ENCODE measurements at regions not wholly inside any gene's neighbourhood (a gene's known extent, or its start where the extent isn't known, plus 50 kb on each side); places are given as distances from the start of the nearest gene placed in this dataset.
"Not testable (repeated sequence)": the region's sequence is repeated elsewhere in the genome, so short reads cannot be mapped to it uniquely, and the experiment has no call there.

- WGBS, 2 donors: 44 to 48% methylated on average over 2 of the region's 2 CpGs
- Histone ChIP-seq H3K27ac (ENCODE audit: low read depth in 2 of 2, low read length in 1 of 2) (no peak overlapping the region), H3K4me1 (ENCODE audit: control insufficient read depth in 2 of 2, insufficient read depth in 2 of 2, low read length in 1 of 2) (no peaks in the 10 kb centered on the region), H3K9me3 (ENCODE audit: control insufficient read depth in 2 of 2, insufficient read depth in 1 of 2, low read depth in 1 of 2, low read length in 1 of 2) (no peaks in the 10 kb centered on the region), H3K36me3 (ENCODE audit: control insufficient read depth in 2 of 2, insufficient read depth in 2 of 2, low read length in 1 of 2) (no peaks in the 10 kb centered on the region), H3K4me3 (ENCODE audit: low read depth in 1 of 2, low read length in 2 of 2) (no peak overlapping the region), H3K27me3 (ENCODE audit: control insufficient read depth in 1 of 2, insufficient read depth in 2 of 2, low read length in 2 of 2) (no peaks in the 10 kb centered on the region)
Measured at GRCh38 chr2:66253066-66253465, 181.9 kb upstream of the MEIS1 start.

DNA sequence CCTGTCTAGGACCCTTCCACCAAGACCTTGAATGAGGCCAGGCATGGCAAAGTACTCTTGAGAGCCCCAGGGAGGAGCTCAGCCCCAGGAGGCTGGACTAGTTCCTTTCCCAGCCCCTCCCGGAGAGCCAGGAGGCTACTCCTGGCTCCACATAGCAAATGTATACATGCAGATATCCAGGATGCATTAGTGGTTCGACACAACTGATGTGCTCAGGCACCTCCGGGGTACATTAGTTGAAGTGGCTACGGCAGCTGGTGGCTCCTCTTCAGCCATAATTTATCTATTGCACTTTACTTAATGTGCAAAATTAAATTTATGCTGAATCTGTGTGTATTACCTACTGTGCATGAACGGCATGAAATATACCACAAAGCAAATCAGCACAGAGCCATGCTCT, 182.8 kb upstream of the MEIS1 start:
- WGBS, 2 donors: 85 to 87% methylated on average over 5 of the region's 5 CpGs
- H3K27me3 ChIP-seq (ENCODE audit: control insufficient read depth in 1 of 2, insufficient read depth in 2 of 2, low read length in 2 of 2): no peaks in the 10 kb centered on the region
- H3K4me3 ChIP-seq (ENCODE audit: low read depth in 1 of 2, low read length in 2 of 2): no peak overlapping the region
- no peaks in the 10 kb centered on the region for H3K36me3 ChIP-seq (ENCODE audit: control insufficient read depth in 2 of 2, insufficient read depth in 2 of 2, low read length in 1 of 2)
- no peaks in the 10 kb centered on the region for H3K4me1 ChIP-seq (ENCODE audit: control insufficient read depth in 2 of 2, insufficient read depth in 2 of 2, low read length in 1 of 2)
- no peak overlapping the region for H3K27ac ChIP-seq (ENCODE audit: low read depth in 2 of 2, low read length in 1 of 2)
- H3K9me3 ChIP-seq (ENCODE audit: control insufficient read depth in 2 of 2, insufficient read depth in 1 of 2, low read depth in 1 of 2, low read length in 1 of 2): no peaks in the 10 kb centered on the region

GRCh38 chr2:66251573-66251972, 183.4 kb upstream of the MEIS1 start:
- Histone ChIP-seq H3K36me3 (ENCODE audit: control insufficient read depth in 2 of 2, insufficient read depth in 2 of 2, low read length in 1 of 2) (no peaks in the 10 kb centered on the region), H3K27me3 (ENCODE audit: control insufficient read depth in 1 of 2, insufficient read depth in 2 of 2, low read length in 2 of 2) (no peaks in the 10 kb centered on the region), H3K9me3 (ENCODE audit: control insufficient read depth in 2 of 2, insufficient read depth in 1 of 2, low read depth in 1 of 2, low read length in 1 of 2) (no peaks in the 10 kb centered on the region), H3K4me3 (ENCODE audit: low read depth in 1 of 2, low read length in 2 of 2) (no peak overlapping the region), H3K4me1 (ENCODE audit: control insufficient read depth in 2 of 2, insufficient read depth in 2 of 2, low read length in 1 of 2) (no peaks in the 10 kb centered on the region), H3K27ac (ENCODE audit: low read depth in 2 of 2, low read length in 1 of 2) (no peak overlapping the region)

- H3K4me1 ChIP-seq (ENCODE audit: control insufficient read depth in 2 of 2, insufficient read depth in 2 of 2, low read length in 1 of 2); H3K9me3 ChIP-seq (ENCODE audit: control insufficient read depth in 2 of 2, insufficient read depth in 1 of 2, low read depth in 1 of 2, low read length in 1 of 2); H3K27me3 ChIP-seq (ENCODE audit: control insufficient read depth in 1 of 2, insufficient read depth in 2 of 2, low read length in 2 of 2); H3K36me3 ChIP-seq (ENCODE audit: control insufficient read depth in 2 of 2, insufficient read depth in 2 of 2, low read length in 1 of 2); H3K4me3 ChIP-seq (ENCODE audit: low read depth in 1 of 2, low read length in 2 of 2); H3K27ac ChIP-seq (ENCODE audit: low read depth in 2 of 2, low read length in 1 of 2): not testable (repeated sequence)
- 75 to 82% methylated on average over 5 of the region's 7 CpGs for WGBS, 2 donors
Measured at GRCh38 chr2:66249089-66249488, 185.8 kb upstream of the MEIS1 start.

DNA sequence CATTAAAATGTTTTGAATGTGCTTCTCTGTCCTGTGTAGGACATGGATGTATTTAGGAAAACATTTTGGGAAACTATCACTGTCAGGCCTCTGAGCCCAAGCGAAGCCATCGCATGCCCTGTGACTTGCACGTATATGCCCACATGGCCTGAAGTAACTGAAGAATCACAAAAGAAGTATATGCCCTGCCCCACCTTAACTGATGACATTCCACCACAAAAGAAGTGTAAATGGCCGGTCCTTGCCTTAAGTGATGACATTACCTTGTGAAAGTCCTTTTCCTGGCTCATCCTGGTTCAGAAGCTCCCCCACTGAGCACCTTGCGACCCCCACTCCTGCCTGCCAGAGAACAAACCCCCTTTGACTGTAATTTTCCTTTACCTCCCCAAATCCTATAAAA, 191.1 kb upstream of the MEIS1 start:
- not testable (repeated sequence) for H3K27ac ChIP-seq (ENCODE audit: low read depth in 2 of 2, low read length in 1 of 2); H3K27me3 ChIP-seq (ENCODE audit: control insufficient read depth in 1 of 2, insufficient read depth in 2 of 2, low read length in 2 of 2); H3K9me3 ChIP-seq (ENCODE audit: control insufficient read depth in 2 of 2, insufficient read depth in 1 of 2, low read depth in 1 of 2, low read length in 1 of 2); H3K4me1 ChIP-seq (ENCODE audit: control insufficient read depth in 2 of 2, insufficient read depth in 2 of 2, low read length in 1 of 2); H3K36me3 ChIP-seq (ENCODE audit: control insufficient read depth in 2 of 2, insufficient read depth in 2 of 2, low read length in 1 of 2); H3K4me3 ChIP-seq (ENCODE audit: low read depth in 1 of 2, low read length in 2 of 2)
- WGBS, 2 donors: 88 to 93% methylated on average over 5 of the region's 5 CpGs

GRCh38 chr2:66242888-66243287, 192.0 kb upstream of the MEIS1 start:
- H3K4me3 ChIP-seq (ENCODE audit: low read depth in 1 of 2, low read length in 2 of 2); H3K27ac ChIP-seq (ENCODE audit: low read depth in 2 of 2, low read length in 1 of 2); H3K4me1 ChIP-seq (ENCODE audit: control insufficient read depth in 2 of 2, insufficient read depth in 2 of 2, low read length in 1 of 2); H3K9me3 ChIP-seq (ENCODE audit: control insufficient read depth in 2 of 2, insufficient read depth in 1 of 2, low read depth in 1 of 2, low read length in 1 of 2); H3K27me3 ChIP-seq (ENCODE audit: control insufficient read depth in 1 of 2, insufficient read depth in 2 of 2, low read length in 2 of 2); H3K36me3 ChIP-seq (ENCODE audit: control insufficient read depth in 2 of 2, insufficient read depth in 2 of 2, low read length in 1 of 2): not testable (repeated sequence)
- WGBS, 2 donors: 46 to 59% methylated on average over 1 of the region's 1 CpG

DNA sequence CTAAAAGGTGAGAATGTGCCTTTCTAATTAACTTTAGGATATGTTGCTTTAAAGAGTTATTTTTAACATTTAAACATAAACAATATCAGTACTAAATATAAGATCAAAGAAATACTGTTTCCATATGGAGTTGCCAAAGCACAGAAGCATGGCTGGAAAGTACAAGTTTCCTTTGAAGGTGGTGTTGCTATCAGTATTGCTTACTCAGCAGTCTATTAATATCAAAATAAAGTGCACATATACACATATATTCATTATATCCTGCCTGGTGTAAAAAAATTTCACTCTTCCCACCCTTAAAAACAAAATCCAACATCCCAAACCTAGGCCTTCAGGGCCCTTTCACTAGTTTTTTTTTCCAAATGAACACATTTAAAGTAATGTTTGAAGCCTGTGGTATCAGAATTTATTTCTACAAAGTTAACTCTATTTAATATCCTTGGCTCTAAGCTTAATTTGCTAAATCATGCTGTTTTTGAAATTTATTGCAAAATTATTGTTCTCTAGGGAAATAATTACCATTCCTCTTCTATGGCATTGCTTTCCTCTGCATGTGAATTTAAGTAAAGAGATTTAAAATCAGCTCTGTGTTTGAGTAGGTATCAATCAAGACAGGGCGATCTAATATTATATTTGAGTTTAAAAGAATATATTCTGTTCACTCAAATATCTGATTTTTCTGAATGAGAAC, 192.7 kb upstream of the MEIS1 start:
- H3K27ac ChIP-seq (ENCODE audit: low read depth in 2 of 2, low read length in 1 of 2): no peak overlapping the region
- H3K4me1 ChIP-seq (ENCODE audit: control insufficient read depth in 2 of 2, insufficient read depth in 2 of 2, low read length in 1 of 2): peaks cover 0 to 2% of the 10 kb centered on the region in 2 donors

GRCh38 chr2:66240286-66240685, 194.6 kb upstream of the MEIS1 start:
- Histone ChIP-seq H3K9me3 (ENCODE audit: control insufficient read depth in 2 of 2, insufficient read depth in 1 of 2, low read depth in 1 of 2, low read length in 1 of 2) (no peaks in the 10 kb centered on the region), H3K27ac (ENCODE audit: low read depth in 2 of 2, low read length in 1 of 2) (no peak overlapping the region), H3K4me1 (ENCODE audit: control insufficient read depth in 2 of 2, insufficient read depth in 2 of 2, low read length in 1 of 2) (peaks cover 0 to 3% of the 10 kb centered on the region in 2 donors), H3K4me3 (ENCODE audit: low read depth in 1 of 2, low read length in 2 of 2) (no peak overlapping the region), H3K36me3 (ENCODE audit: control insufficient read depth in 2 of 2, insufficient read depth in 2 of 2, low read length in 1 of 2) (no peaks in the 10 kb centered on the region), H3K27me3 (ENCODE audit: control insufficient read depth in 1 of 2, insufficient read depth in 2 of 2, low read length in 2 of 2) (no peaks in the 10 kb centered on the region)
- 26 to 34% methylated on average over 3 of the region's 3 CpGs for WGBS, 2 donors

More for the DNA sequence above, 192.7 kb upstream of the MEIS1 start:
- H3K36me3 ChIP-seq (ENCODE audit: control insufficient read depth in 2 of 2, insufficient read depth in 2 of 2, low read length in 1 of 2): no peaks in the 10 kb centered on the region
- no peak overlapping the region for H3K4me3 ChIP-seq (ENCODE audit: low read depth in 1 of 2, low read length in 2 of 2)
- H3K9me3 ChIP-seq (ENCODE audit: control insufficient read depth in 2 of 2, insufficient read depth in 1 of 2, low read depth in 1 of 2, low read length in 1 of 2): no peaks in the 10 kb centered on the region
- WGBS, 2 donors: 93 to 98% methylated on average over 1 of the region's 1 CpG
- no peaks in the 10 kb centered on the region for H3K27me3 ChIP-seq (ENCODE audit: control insufficient read depth in 1 of 2, insufficient read depth in 2 of 2, low read length in 2 of 2)

GRCh38 chr2:66239655-66240054, 195.3 kb upstream of the MEIS1 start:
- Histone ChIP-seq H3K27ac (ENCODE audit: low read depth in 2 of 2, low read length in 1 of 2) (no peak overlapping the region), H3K36me3 (ENCODE audit: control insufficient read depth in 2 of 2, insufficient read depth in 2 of 2, low read length in 1 of 2) (no peaks in the 10 kb centered on the region), H3K9me3 (ENCODE audit: control insufficient read depth in 2 of 2, insufficient read depth in 1 of 2, low read depth in 1 of 2, low read length in 1 of 2) (no peaks in the 10 kb centered on the region), H3K4me3 (ENCODE audit: low read depth in 1 of 2, low read length in 2 of 2) (no peak overlapping the region), H3K4me1 (ENCODE audit: control insufficient read depth in 2 of 2, insufficient read depth in 2 of 2, low read length in 1 of 2) (peaks cover 0 to 3% of the 10 kb centered on the region in 2 donors), H3K27me3 (ENCODE audit: control insufficient read depth in 1 of 2, insufficient read depth in 2 of 2, low read length in 2 of 2) (no peaks in the 10 kb centered on the region)
- WGBS, 2 donors: 35 to 51% methylated on average over 7 of the region's 7 CpGs

DNA sequence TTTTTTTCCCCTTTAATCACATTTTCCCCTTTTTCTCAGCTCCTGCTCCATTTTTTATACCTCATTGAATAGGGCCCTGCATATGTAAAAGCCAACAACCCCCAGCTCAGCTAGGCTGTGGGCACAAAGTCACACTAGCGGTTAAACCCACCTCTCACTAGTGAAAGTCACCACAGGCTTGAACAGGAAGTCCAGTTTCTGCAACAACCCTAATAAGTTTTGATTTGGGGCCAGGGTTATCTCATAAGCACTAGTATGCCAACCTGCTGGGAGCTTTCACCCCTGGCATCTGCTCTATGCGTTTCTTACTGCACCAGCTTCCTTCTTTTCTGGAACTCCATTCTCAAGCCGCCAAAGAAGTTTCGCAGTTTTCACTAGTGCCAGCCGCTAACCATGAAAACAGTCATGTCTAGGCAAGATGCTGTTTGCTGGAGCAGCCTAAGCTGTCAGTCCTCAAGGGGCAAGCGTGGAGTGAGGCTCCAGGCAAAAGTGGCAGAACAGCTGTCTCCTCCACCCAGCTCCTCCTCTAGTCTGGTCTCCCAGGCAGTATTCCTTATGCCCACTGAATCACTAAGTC, 197.0 kb upstream of the MEIS1 start:
- peaks cover 0 to 3% of the 10 kb centered on the region in 2 donors for H3K4me1 ChIP-seq (ENCODE audit: control insufficient read depth in 2 of 2, insufficient read depth in 2 of 2, low read length in 1 of 2)
- H3K36me3 ChIP-seq (ENCODE audit: control insufficient read depth in 2 of 2, insufficient read depth in 2 of 2, low read length in 1 of 2): no peaks in the 10 kb centered on the region
- no peaks in the 10 kb centered on the region for H3K9me3 ChIP-seq (ENCODE audit: control insufficient read depth in 2 of 2, insufficient read depth in 1 of 2, low read depth in 1 of 2, low read length in 1 of 2)
- peak overlapping the region; percentile 37 to 47 for H3K27ac ChIP-seq (ENCODE audit: low read depth in 2 of 2, low read length in 1 of 2)
- WGBS, 2 donors: 46 to 74% methylated on average over 6 of the region's 6 CpGs
- no peaks in the 10 kb centered on the region for H3K27me3 ChIP-seq (ENCODE audit: control insufficient read depth in 1 of 2, insufficient read depth in 2 of 2, low read length in 2 of 2)
- H3K4me3 ChIP-seq (ENCODE audit: low read depth in 1 of 2, low read length in 2 of 2): no peak overlapping the region
